BE2C (cell line): ENCODE measurements at regions not wholly inside any gene's neighbourhood (a gene's known extent, or its start where the extent isn't known, plus 50 kb on each side); places are given as distances from the start of the nearest gene placed in this dataset.
"Not testable (repeated sequence)": the region's sequence is repeated elsewhere in the genome, so short reads cannot be mapped to it uniquely, and the experiment has no call there.

Experiments used
- DNase-seq: peaks from one replicate; pipeline ENCODE4 v3.0.0-alpha.2; 2020
- H3K27me3 ChIP-seq: fragments of 250-450 bp; sonication (Bioruptor Pico); 2 replicates; pipeline ENCODE4 v1.5.1; 2020; ENCODE audit warnings: mild to moderate bottlenecking
- H3K36me3 ChIP-seq: fragments of 250-450 bp; sonication (Bioruptor Pico); 2 replicates; pipeline ENCODE4 v1.5.1; 2020; ENCODE audit warnings: mild to moderate bottlenecking
- H3K4me1 ChIP-seq: fragments of 250-450 bp; sonication (Bioruptor Pico); 2 replicates; pipeline ENCODE4 v1.5.1; 2020
- H3K4me3 ChIP-seq: 2 replicates; pipeline ENCODE4 v1.5.1; 2011; ENCODE audit warnings: low read depth, low read length
- H3K9me3 ChIP-seq: fragments of 250-450 bp; sonication (Bioruptor Pico); 2 replicates; pipeline ENCODE4 v1.5.1; 2020
- CTCF ChIP-seq: IDR thresholded peaks from 2 replicates; pipeline ENCODE4 v1.5.1; 2012; ENCODE audit warnings: mild to moderate bottlenecking, low read depth, low read length

DNA sequence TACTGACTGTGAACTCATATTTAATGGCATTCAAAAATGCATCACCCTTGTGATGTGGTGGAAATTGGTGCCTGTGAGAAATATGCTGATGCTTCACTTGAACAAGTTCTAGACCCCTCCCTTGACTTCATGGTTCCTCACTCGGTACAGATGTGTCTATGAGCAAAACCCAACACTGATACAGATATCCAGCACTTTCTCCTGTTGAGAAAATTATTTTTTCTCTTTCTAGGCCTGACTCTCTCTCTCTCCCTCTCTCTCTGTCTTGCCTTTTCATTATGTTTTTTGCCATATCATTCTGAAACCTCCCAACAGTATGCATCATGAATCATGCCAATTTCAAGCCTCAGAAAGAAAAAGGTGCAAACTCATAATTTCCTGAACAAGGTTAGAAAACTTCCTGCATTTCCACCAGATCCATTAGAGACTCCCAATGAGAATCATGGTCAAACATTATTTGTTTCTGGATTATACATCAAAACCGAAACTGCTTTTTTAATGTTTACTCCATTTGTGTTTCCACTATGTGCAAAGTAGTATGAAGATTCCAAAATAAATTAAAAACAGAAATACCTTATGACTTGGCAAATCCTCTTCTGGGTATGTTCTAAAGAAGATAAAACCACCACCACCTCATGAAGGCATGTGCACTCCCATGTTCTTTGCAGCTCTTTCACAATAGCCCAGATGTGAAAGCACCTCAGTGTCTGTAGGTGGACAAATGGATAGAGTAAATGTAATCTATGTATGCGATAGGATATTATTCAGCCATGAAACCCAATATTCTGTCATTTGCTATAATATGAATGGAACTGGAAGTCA, 543.6 kb downstream of the TMEM121 start:
- TF ChIP-seq CTCF, result no peak
- peaks cover 30% of the 10 kb centered on the region for H3K27me3 ChIP-seq
- no peak for DNase-seq
- no peaks in the 10 kb centered on the region for H3K9me3 ChIP-seq
- H3K4me1 ChIP-seq, result no peaks in the 10 kb centered on the region
- no peak overlapping the region for H3K4me3 ChIP-seq
- no peaks in the 10 kb centered on the region for H3K36me3 ChIP-seq

GRCh38 chr14:106080922-106081321, 554.5 kb downstream of the TMEM121 start:
- no peak for TF ChIP-seq CTCF
- DNase-seq, result no peak
- no peaks in the 10 kb centered on the region for H3K9me3 ChIP-seq

DNA sequence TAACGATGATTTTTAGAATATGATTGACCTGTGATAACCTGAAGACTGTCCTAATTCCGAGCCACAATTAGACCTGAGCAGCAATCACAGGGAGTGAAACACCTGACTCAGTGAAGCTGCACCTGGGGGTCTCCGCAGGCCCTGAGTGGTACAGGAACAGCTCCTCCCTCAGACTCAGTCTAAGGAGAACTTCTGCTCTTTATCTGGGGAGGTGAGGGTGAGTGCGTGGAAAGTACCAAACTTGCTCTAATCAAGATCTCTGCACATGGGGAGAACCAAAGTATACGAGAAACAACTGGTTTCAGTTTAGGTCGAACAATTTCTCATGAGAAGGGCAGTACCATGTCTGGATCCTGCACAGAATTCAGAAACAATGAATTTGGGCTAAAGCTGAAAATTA, 555.3 kb downstream of the TMEM121 start:
- not testable (repeated sequence) for H3K27me3 ChIP-seq, H3K4me1 ChIP-seq, H3K36me3 ChIP-seq, H3K9me3 ChIP-seq, H3K4me3 ChIP-seq, DNase-seq

More at GRCh38 chr14:106080922-106081321, 554.5 kb downstream of the TMEM121 start:
- Histone ChIP-seq H3K36me3 (no peaks in the 10 kb centered on the region), H3K27me3 (no peaks in the 10 kb centered on the region), H3K4me3 (no peak overlapping the region), H3K4me1 (no peaks in the 10 kb centered on the region)

- Histone ChIP-seq H3K27me3 (no peaks in the 10 kb centered on the region), H3K9me3 (no peaks in the 10 kb centered on the region), H3K4me1 (no peaks in the 10 kb centered on the region), H3K4me3 (no peak overlapping the region), H3K36me3 (no peaks in the 10 kb centered on the region)
- no peak for TF ChIP-seq CTCF
- no peak for DNase-seq
Observed at GRCh38 chr14:106083082-106083481, 556.7 kb downstream of the TMEM121 start.

- no peak for DNase-seq
- Histone ChIP-seq H3K27me3 (no peaks in the 10 kb centered on the region), H3K9me3 (no peaks in the 10 kb centered on the region), H3K4me3 (no peak overlapping the region), H3K4me1 (no peaks in the 10 kb centered on the region), H3K36me3 (no peaks in the 10 kb centered on the region)
- TF ChIP-seq CTCF, result no peak
Observed at GRCh38 chr14:106087837-106088236, 561.5 kb downstream of the TMEM121 start.

GRCh38 chr14:106088860-106089259, 562.5 kb downstream of the TMEM121 start:
- not testable (repeated sequence) for DNase-seq, H3K27me3 ChIP-seq, H3K9me3 ChIP-seq, H3K4me1 ChIP-seq, H3K4me3 ChIP-seq, H3K36me3 ChIP-seq

GRCh38 chr14:106094654-106095189, 568.3 kb downstream of the TMEM121 start:
- Histone ChIP-seq H3K36me3 (no peaks in the 10 kb centered on the region), H3K4me1 (no peaks in the 10 kb centered on the region), H3K27me3 (no peaks in the 10 kb centered on the region), H3K9me3 (no peaks in the 10 kb centered on the region), H3K4me3 (no peak overlapping the region)
- TF ChIP-seq CTCF, result no peak
- no peak for DNase-seq
